ENCODE measurements at regions not wholly inside any gene's neighbourhood (a gene's known extent, or its start where the extent isn't known, plus 50 kb on each side); places are given as distances from the start of the nearest gene placed in this dataset.

DNA sequence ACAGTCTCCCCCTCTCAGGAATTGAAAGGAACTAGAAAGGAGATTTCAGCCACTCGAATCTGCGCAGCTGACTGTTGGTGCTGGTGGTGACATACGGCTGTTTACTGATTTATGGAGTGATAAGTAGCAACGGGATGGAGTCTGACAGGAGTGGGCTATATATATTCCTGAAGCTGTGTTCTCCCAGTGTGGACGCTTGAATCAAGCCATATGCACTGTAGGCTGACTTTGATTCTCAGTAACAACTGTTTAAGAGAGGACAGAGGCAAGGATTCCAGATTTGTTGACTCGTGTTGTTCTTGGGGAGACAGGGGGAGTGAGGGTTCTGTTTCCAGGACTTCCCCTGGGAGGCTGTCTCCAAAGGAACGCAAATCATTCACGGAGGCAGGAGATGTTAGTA lies 260.1 kb upstream of the AUTS2 start:
- Histone ChIP-seq H3K9ac (no peak overlapping the region), H2AFZ (ENCODE audit: low read depth) (no peak overlapping the region), H3K27ac (no peak overlapping the region), H3K79me2 (ENCODE audit: insufficient read depth, low read depth) (no peaks in the 10 kb centered on the region), H4K20me1 (ENCODE audit: insufficient read depth) (no peaks in the 10 kb centered on the region), H3K4me1 (ENCODE audit: low read depth, poor library complexity, severe bottlenecking) (no peaks in the 10 kb centered on the region), H3K4me2 (no peak overlapping the region), H3K27me3 (ENCODE audit: insufficient read depth, low read depth) (no peaks in the 10 kb centered on the region), H3K4me3 (IDR thresholded peaks at IDR 0.05; ENCODE audit: insufficient read depth, low read depth, low read length) (no peak overlapping the region), H3K36me3 (ENCODE audit: insufficient read depth) (no peaks in the 10 kb centered on the region)
- TF ChIP-seq, protein P1, sequence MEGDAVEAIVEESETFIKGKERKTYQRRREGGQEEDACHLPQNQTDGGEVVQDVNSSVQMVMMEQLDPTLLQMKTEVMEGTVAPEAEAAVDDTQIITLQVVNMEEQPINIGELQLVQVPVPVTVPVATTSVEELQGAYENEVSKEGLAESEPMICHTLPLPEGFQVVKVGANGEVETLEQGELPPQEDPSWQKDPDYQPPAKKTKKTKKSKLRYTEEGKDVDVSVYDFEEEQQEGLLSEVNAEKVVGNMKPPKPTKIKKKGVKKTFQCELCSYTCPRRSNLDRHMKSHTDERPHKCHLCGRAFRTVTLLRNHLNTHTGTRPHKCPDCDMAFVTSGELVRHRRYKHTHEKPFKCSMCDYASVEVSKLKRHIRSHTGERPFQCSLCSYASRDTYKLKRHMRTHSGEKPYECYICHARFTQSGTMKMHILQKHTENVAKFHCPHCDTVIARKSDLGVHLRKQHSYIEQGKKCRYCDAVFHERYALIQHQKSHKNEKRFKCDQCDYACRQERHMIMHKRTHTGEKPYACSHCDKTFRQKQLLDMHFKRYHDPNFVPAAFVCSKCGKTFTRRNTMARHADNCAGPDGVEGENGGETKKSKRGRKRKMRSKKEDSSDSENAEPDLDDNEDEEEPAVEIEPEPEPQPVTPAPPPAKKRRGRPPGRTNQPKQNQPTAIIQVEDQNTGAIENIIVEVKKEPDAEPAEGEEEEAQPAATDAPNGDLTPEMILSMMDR (conservative IDR thresholded peaks at IDR 0.05; ENCODE audit: low read depth, low read length) = no peak

DNA sequence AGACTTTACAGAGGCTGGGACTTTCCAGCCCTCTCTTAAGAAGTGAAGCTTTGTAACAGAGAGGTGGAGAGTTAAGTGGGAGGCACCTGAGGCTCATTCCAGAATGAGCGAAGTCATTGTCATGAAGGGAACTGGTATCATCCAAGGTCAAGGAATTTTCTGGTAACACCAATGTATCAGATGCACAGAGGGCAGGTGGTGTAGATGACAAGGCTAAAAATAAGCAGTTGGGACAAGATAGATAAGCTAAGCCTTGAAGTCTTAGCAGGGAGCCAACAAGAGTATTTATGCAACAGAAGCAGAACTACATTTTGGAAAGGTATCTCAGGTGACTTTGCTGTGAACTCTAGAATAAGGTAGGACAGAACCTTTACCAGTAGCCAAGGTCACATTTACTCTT lies 257.0 kb upstream of the AUTS2 start:
- no peak overlapping the region for H3K27ac ChIP-seq
- no peaks in the 10 kb centered on the region for H4K20me1 ChIP-seq (ENCODE audit: insufficient read depth)
- no peaks in the 10 kb centered on the region for H3K36me3 ChIP-seq (ENCODE audit: insufficient read depth)
- H2AFZ ChIP-seq (ENCODE audit: low read depth) = no peak overlapping the region
- H3K9ac ChIP-seq = no peak overlapping the region
- no peaks in the 10 kb centered on the region for H3K4me1 ChIP-seq (ENCODE audit: low read depth, poor library complexity, severe bottlenecking)
- no peak overlapping the region for H3K4me3 ChIP-seq (IDR thresholded peaks at IDR 0.05; ENCODE audit: insufficient read depth, low read depth, low read length)
- no peaks in the 10 kb centered on the region for H3K27me3 ChIP-seq (ENCODE audit: insufficient read depth, low read depth)
- no peak overlapping the region for H3K4me2 ChIP-seq
- TF ChIP-seq, protein P1 (conservative IDR thresholded peaks at IDR 0.05; ENCODE audit: low read depth, low read length) = no peak
- H3K79me2 ChIP-seq (ENCODE audit: insufficient read depth, low read depth) = no peaks in the 10 kb centered on the region

DNA sequence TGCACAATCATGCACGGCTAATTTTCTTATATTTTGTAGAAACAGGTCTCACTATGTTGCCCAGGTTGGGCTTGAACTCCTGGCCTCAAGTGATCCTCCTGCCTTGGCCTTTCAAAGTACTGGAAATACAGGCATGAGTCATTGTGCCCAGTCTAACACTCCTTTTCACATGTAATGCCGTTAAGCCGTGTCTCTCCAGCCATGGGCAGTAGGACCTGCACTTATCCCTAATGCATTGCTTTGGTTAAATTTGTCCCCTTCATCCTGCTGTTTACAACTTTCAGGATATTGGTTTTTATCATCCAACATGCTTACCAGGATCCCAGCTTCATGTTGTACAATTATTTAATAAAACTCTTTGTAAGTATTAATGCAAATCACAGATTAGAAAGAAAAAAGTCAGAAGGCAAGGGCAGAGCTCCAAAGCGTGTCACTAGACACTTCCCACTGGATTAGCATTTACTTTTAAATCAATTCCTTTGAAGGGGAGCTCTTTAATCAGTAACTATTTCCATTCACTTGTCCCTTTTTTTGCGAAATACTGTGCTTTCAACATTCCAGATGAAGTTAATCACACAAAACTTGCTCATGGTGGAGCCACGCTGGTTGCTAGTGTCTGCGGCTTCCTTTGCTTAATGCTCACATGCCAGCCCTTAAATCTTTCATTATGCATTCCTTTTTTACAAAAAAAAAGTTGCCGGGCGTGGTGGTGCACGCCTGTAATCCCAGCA lies 256.0 kb upstream of the AUTS2 start:
- Histone ChIP-seq H3K27ac (no peak overlapping the region), H3K36me3 (ENCODE audit: insufficient read depth) (no peaks in the 10 kb centered on the region), H3K4me1 (ENCODE audit: low read depth, poor library complexity, severe bottlenecking) (no peaks in the 10 kb centered on the region), H2AFZ (ENCODE audit: low read depth) (no peak overlapping the region), H3K27me3 (ENCODE audit: insufficient read depth, low read depth) (no peaks in the 10 kb centered on the region), H3K79me2 (ENCODE audit: insufficient read depth, low read depth) (no peaks in the 10 kb centered on the region), H3K4me3 (IDR thresholded peaks at IDR 0.05; ENCODE audit: insufficient read depth, low read depth, low read length) (no peak overlapping the region), H3K4me2 (no peak overlapping the region), H4K20me1 (ENCODE audit: insufficient read depth) (no peaks in the 10 kb centered on the region), H3K9ac (no peak overlapping the region)
- TF ChIP-seq, protein P1 (conservative IDR thresholded peaks at IDR 0.05; ENCODE audit: low read depth, low read length) = no peak

DNA sequence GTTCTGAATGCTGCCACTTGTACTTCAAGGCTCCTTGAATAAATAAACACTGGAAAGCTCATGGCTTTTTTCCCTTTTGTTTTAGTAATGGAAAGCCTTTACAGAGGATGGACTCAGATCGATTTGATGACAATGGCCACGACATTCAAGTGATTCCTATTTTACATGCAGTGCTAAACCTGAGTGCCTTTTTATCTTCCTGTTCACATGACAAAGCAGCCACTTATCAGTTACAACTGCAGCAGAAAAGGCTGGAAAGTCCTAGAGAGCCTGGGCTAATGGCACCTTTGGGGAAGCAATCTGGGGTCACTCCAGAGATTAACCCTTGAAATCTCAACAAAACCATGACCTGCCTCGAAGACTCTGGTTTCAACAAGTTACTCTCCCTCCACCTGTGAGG lies 249.0 kb upstream of the AUTS2 start:
- Histone ChIP-seq H3K36me3 (ENCODE audit: insufficient read depth) (no peaks in the 10 kb centered on the region), H3K4me2 (no peak overlapping the region), H3K9ac (no peak overlapping the region), H2AFZ (ENCODE audit: low read depth) (no peak overlapping the region), H3K4me3 (IDR thresholded peaks at IDR 0.05; ENCODE audit: insufficient read depth, low read depth, low read length) (no peak overlapping the region), H4K20me1 (ENCODE audit: insufficient read depth) (no peaks in the 10 kb centered on the region), H3K27me3 (ENCODE audit: insufficient read depth, low read depth) (no peaks in the 10 kb centered on the region), H3K27ac (no peak overlapping the region), H3K79me2 (ENCODE audit: insufficient read depth, low read depth) (no peaks in the 10 kb centered on the region), H3K4me1 (ENCODE audit: low read depth, poor library complexity, severe bottlenecking) (no peaks in the 10 kb centered on the region)
- TF ChIP-seq, protein P1 (conservative IDR thresholded peaks at IDR 0.05; ENCODE audit: low read depth, low read length) = no peak
